GM12891 (cell line): ENCODE measurements at regions not wholly inside any gene's neighbourhood (a gene's known extent, or its start where the extent isn't known, plus 50 kb on each side); places are given as distances from the start of the nearest gene placed in this dataset.
"Not testable (repeated sequence)": the region's sequence is repeated elsewhere in the genome, so short reads cannot be mapped to it uniquely, and the experiment has no call there.

Source experiments
- DNase-seq: peaks from one replicate; pipeline ENCODE4 v3.0.0; 2011; ENCODE audit warnings: low spot score; ENCODE audit not compliant: insufficient read length
- FAIRE-seq: peaks from 2 replicates; lab custom pipeline; 2011; peaks lifted over from hg19 to GRCh38; lab: Jason Lieb, UNC
- PAX5 ChIP-seq: IDR thresholded peaks from 2 replicates; pipeline ENCODE4 v1.6.1; 2011; ENCODE audit warnings: low read length, moderate library complexity, mild to moderate bottlenecking; ENCODE audit not compliant: insufficient read depth, severe bottlenecking
- POLR2A ChIP-seq: IDR thresholded peaks from 2 replicates; pipeline ENCODE4 v1.6.1; 2011; ENCODE audit warnings: low read depth, low read length, control low read depth
- POLR2AphosphoS5 ChIP-seq: IDR thresholded peaks from 2 replicates; pipeline ENCODE4 v1.6.1; 2011; ENCODE audit warnings: low read depth, low read length, control low read depth
- POU2F2 ChIP-seq: IDR thresholded peaks from 2 replicates; pipeline ENCODE4 v1.6.1; 2011; ENCODE audit warnings: low read depth, mild to moderate bottlenecking, control low read depth, low read length, moderate library complexity
- SPI1 ChIP-seq: IDR thresholded peaks from 2 replicates; pipeline ENCODE4 v1.6.1; 2011; ENCODE audit warnings: low read depth, low read length, control low read depth
- TAF1 ChIP-seq: IDR thresholded peaks from 2 replicates; pipeline ENCODE4 v1.6.1; 2011; ENCODE audit warnings: low read depth, low read length, control low read depth

DNA sequence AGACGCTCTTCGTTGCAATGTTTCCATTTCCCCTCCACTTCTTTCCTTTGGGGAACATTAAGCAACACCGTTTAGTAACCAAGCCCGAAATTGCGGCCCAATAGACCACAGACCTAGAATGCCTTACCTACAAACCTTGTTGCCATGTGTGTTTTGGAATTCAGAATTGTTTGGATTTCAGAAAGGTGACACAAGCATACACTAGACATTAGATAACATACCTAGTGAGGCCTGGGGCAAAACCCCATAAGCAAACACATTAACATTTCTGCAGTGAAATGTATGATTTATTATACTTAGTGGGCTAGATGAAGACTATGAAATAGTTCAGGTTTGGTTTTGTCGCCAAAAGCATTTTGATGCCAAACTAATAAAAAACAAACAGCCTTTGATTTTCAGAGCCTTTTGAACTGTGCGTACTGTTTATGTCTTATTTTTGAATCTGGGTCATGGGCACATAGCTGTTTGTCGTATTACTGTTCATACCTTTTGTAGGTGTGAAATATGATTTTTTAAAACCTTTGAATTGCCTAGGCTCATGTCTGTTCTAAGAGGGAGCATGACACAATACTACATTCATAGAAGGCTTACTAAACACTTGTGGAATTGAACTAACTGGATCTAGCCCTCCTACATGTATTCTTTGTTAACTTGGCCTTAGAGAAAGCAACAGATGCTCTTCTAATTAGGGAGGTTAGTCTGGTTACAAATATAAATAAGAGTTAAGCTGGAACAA, 88.6 kb upstream of the TMEM164 start:
- TF ChIP-seq SPI1 (no peak), PAX5 (no peak), TAF1 (no peak), POLR2A (no peak), POU2F2 (no peak), POLR2AphosphoS5 (no peak)
- no peak for FAIRE-seq
- no peak for DNase-seq

DNA sequence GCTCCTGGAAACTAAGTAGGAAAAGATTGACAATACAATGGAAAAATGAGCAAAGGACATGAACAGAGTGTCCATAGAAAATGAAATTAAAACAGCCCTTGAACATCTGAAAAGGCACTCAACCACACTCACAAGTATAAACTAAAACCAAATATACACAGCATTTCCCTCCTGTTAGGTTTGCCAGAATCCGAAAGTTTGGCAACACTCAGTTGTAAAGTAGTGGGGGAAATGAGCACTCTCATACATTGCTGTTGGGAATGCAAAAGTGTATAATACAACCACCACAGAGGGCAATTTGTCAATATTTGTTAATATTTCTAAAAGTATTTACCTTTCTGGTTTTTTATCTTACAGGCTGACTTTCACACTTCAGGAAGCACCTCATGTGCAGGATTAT, 84.2 kb upstream of the TMEM164 start:
- TF ChIP-seq TAF1 (no peak), SPI1 (no peak), PAX5 (no peak), POU2F2 (no peak), POLR2A (no peak), POLR2AphosphoS5 (no peak)
- no peak for DNase-seq
- no peak for FAIRE-seq

DNA sequence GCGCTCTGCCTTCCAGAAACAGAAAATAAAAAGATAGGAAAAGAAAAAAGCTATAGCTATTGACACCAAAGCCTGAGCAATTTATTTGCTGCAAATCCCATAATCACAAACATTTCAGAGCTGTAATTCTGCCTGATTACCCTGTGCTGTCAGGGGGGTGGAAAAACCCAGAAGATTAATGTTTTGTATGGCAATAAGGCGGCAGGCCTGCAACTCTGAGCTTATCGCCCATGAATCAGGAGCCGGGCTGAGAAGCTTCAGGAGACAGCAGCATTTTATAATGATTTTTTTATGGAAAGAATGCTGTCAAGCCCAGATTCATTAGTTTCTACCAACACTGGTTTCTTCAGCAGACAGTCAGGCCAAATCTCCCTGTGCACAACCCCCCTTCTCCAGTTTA, 82.6 kb upstream of the TMEM164 start:
- TF ChIP-seq TAF1: no peak
- FAIRE-seq (no peak), DNase-seq (no peak)

DNA sequence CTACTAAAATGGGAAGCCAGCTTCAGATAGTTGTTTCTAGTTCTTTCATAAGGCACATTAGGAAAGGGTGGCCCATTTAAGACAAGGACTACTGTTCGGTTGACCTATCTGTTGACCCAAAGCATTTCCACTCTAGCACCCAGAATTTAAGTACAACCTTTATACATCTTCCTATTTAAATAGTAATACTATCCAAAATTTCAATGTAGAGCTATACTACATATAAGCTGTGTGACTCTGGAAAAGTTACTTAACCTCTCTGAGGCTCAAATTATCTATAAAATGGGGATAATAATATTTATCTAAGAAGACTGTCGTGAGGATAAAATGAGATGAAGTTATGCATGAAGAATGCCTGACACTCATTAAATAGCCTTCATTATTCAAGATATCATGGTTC, 82.0 kb upstream of the TMEM164 start:
- no peak for TF ChIP-seq SPI1
- no peak for TF ChIP-seq POLR2AphosphoS5
- TF ChIP-seq POU2F2: no peak
- no peak for TF ChIP-seq PAX5
- no peak for TF ChIP-seq TAF1
- TF ChIP-seq POLR2A: no peak
- DNase-seq: no peak
- no peak for FAIRE-seq

DNA sequence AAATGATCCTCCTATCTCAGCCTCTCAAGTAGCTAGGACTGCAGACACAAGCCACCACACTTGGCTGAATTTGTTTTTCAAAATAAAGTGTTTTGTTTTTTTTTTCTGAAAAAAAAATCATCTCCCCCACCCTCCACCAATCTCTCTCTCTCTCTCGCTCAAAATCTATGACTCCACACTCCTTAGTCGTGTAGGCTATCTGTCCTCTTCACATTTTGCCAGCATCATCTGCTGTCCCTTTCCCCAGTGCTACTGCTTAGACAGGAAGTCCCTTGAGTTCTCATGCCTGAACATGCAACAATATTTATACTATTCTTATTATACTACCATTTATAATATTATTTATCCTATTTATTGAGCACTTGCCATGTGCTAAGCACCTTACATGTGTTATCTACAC, 80.7 kb upstream of the TMEM164 start:
- no peak for DNase-seq
- FAIRE-seq: no peak
- TF ChIP-seq PAX5 (no peak), TAF1 (no peak), SPI1 (no peak), POU2F2 (no peak), POLR2A (no peak), POLR2AphosphoS5 (no peak)

DNA sequence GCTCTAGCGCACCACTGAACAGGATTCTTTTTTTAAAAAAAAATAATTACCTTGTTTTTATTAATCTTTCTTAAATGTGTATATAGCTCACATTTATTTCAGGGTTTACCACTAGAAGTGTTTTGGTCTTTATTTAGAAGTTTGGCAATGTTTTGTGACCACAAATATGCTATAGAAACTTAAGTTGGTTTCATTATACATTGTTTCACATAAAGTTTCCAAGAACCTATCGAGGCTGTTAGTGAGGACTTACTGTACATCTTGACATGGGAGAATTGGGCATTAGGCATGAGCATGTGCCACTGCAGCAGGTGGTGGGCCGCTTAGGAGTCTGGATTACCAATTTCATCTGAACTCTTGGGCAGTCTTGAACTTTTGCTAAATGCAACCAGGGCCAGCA, 77.9 kb upstream of the TMEM164 start:
- FAIRE-seq: peak; percentile 9
- DNase-seq: not testable (repeated sequence)

DNA sequence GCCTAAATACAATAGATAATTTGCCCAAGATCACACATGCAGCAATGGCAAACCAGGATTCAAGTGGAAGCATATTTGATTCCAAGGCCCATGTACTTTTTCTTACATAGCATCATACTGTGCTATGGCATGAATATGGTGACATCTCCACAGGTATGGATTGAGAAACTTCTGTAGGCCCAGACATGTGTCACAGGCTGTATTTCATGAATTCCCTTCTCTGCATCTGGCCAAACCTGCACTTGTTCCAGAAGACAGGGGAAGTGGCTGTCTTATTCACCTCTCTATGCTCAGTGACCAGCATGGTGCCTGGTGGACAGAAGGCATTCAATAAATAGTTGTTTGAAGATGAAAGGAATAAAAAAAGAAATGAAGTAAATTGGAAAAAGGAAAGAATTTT, 77.3 kb upstream of the TMEM164 start:
- TF ChIP-seq SPI1 (no peak), POLR2A (no peak)
- no peak for FAIRE-seq
- no peak for DNase-seq

DNA sequence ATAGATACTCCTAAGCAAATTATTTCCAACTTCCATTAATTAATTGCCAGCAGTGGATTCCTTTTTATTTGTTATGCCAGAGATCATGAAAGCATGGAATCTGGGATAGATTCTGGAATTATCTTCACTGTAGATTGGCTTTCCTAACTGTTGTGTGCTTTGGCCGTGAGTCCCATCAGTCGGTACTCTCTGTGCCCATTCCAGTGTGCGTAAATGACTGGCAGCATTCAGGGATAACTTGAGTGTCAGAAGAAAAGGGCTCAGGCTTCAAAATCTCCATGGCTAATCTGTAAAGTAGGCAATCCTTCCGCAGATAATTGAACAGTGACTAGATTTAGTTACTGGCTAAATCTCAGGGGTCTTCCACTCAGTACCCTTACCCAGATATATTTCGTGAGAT, 76.8 kb upstream of the TMEM164 start:
- TF ChIP-seq POU2F2: no peak
- TF ChIP-seq TAF1: no peak
- no peak for TF ChIP-seq POLR2AphosphoS5
- no peak for TF ChIP-seq POLR2A
- no peak for TF ChIP-seq PAX5
- no peak for TF ChIP-seq SPI1
- DNase-seq (no peak), FAIRE-seq (peak; percentile 33)

DNA sequence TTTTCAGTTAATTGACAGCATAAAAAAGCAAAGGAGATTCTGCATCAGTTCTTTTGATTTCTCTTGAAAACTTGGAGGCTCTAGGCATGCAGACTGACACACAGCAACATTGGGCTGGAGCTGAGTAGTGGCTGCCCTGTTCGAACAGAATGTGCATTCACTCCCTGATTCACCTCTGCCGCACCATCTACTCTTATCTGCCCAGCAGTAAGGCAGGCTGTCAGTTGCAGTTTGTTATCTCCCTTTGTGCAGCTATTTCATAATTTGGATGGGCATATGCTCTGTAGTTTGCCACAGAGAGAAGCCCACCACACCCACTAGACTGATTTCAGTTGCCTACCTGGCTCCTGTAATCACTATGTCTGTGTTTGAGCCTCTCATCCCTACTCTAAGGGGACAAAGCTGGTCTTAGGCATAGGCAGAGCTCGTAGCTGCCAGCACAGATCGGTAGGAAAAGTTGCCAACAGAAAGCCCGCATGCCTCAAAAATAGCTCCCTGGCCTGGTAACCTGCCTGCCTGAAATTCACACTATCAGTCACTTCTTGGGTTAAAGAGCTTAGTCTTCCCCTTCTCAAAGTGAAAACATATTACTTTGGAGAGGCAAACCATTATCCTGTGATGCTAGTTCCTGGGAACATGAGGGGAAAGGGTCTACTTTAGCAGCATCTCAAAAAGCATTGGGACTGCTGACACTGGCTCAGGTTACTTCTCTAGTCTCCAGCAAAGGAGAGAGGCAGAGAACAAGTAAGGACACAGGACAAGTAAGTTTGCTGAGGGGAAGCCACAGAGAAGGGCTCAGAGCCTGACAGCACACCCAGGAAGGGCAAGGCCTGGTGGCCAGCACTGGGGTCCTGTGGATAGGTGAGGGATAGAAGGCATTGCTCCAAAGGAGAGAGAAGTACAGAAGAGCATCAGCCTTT, 75.9 kb upstream of the TMEM164 start:
- no peak for FAIRE-seq
- no peak for DNase-seq
- no peak for TF ChIP-seq POLR2A
- no peak for TF ChIP-seq PAX5
- no peak for TF ChIP-seq SPI1
- no peak for TF ChIP-seq POLR2AphosphoS5
- no peak for TF ChIP-seq POU2F2
- no peak for TF ChIP-seq TAF1

DNA sequence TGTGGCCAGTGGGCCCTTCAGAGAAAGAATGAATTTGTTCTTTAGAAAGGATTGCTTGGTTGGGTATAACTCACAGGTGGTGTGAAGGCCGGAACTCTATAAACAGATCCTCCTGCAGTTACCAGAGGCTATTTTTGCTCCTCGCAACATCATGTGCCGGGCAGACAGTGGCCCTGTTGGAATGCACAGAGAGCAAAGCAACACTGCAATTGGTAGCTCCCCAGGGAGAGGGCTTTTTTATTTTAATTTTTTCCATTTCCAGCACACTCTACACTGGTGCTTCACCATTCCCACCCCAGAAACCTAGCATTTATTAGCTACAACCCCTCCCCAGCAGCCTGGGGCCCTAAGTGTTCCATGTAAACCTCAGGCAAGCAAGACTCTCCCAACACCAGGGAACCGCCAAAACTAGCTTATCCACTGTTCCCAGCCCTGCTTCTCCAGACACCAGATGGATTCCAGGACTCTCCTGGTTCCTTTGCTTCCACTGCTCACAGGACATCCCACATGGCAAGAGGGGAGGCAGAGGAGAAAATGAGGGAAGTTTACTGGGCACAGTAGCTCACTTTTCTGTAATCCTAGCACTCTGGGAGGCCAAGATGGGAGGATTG, 75.1 kb upstream of the TMEM164 start:
- DNase-seq (no peak), FAIRE-seq (no peak)
- TF ChIP-seq POU2F2 (no peak), TAF1 (no peak), POLR2AphosphoS5 (no peak), PAX5 (no peak), SPI1 (no peak), POLR2A (no peak)
